GM12872 (cell line): ENCODE measurements at regions not wholly inside any gene's neighbourhood (a gene's known extent, or its start where the extent isn't known, plus 50 kb on each side); places are given as distances from the start of the nearest gene placed in this dataset.

Source experiments
- TF ChIP-seq, protein P1 (sequence below): IDR thresholded peaks from 3 replicates; pipeline ENCODE4 v1.5.1; 2011; ENCODE audit warnings: low read depth, mild to moderate bottlenecking, low read length, moderate library complexity; ENCODE audit not compliant: insufficient read depth

GRCh38 chr15:98071786-98072185 lies 111.3 kb downstream of the ARRDC4 start:
- TF ChIP-seq, protein P1, sequence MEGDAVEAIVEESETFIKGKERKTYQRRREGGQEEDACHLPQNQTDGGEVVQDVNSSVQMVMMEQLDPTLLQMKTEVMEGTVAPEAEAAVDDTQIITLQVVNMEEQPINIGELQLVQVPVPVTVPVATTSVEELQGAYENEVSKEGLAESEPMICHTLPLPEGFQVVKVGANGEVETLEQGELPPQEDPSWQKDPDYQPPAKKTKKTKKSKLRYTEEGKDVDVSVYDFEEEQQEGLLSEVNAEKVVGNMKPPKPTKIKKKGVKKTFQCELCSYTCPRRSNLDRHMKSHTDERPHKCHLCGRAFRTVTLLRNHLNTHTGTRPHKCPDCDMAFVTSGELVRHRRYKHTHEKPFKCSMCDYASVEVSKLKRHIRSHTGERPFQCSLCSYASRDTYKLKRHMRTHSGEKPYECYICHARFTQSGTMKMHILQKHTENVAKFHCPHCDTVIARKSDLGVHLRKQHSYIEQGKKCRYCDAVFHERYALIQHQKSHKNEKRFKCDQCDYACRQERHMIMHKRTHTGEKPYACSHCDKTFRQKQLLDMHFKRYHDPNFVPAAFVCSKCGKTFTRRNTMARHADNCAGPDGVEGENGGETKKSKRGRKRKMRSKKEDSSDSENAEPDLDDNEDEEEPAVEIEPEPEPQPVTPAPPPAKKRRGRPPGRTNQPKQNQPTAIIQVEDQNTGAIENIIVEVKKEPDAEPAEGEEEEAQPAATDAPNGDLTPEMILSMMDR = no peak

- TF ChIP-seq, protein P1 = no peak
These were observed 114.9 kb downstream of the ARRDC4 start for GRCh38 chr15:98075441-98075840.

GRCh38 chr15:98076021-98076816 lies 115.7 kb downstream of the ARRDC4 start:
- TF ChIP-seq, protein P1 = no peak

DNA sequence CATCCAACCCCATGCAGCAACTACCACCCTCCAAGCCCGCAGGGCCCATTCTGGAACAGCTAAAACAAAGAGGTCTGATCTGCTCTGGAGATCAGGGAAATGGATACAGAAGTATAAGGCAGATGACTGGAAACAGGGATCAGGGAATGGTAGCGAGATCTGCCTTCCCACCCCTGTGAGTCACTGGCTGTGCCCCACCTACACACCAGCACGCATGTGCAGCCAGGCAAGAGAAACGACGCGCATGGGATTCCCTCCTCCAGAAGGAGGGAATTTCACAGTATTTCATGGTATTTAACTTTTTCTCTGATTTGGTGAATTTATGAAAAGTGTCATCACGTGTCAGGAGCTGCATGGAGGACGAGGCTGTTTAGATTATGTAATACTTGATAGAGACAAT lies 116.7 kb downstream of the ARRDC4 start:
- TF ChIP-seq, protein P1 = no peak

- TF ChIP-seq, protein P1 = no peak
These were observed 120.3 kb downstream of the ARRDC4 start for GRCh38 chr15:98080791-98081190.

DNA sequence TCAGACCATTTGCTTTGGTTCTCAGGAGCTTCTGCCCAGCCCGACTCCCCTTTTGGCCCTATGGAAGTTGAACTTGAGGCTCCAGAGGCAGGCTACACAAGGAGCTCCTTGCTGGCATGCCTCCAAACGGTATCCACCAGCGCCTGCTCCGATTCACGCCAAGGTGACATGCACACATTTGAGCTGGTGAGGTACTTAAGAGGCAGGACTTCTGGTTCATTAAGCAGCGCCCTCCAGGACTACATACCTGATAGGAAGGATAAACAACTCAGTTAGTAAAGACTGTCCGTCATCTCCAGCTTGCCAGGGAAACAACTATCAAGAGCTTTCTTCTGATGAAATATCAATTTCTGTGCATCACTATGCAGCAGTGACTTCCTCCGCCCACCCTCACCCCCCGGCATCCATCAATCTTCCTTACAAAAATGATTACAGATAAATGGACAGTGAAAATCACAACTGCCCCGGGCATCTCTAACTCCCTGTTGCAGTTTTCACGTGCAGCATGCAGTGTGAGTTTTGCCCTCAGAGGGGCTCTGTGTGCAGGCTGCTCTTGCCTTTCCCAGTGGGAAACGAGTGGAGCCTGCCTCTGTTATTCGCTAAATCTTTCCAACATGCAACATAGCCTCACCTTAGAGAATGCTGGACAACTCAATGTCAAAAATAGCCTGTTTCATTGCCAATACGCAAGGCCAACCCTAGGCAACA lies 122.9 kb downstream of the ARRDC4 start:
- TF ChIP-seq, protein P1 = no peak

GRCh38 chr15:98085003-98085639 lies 124.6 kb downstream of the ARRDC4 start:
- TF ChIP-seq, protein P1 = peak; percentile 47
